Lower lobe of right lung (tissue), 2 donors: ENCODE measurements at regions not wholly inside any gene's neighbourhood (a gene's known extent, or its start where the extent isn't known, plus 50 kb on each side); places are given as distances from the start of the nearest gene placed in this dataset.

Source experiments
- ATAC-seq, 2 donors: fragments of 200-7000 bp; cut with Tn5 transposase; one replicate each; pipeline ENCODE4 v1.9.1; 2020 to 2022; ENCODE audit warnings: mild to moderate bottlenecking in 2 of 2, moderate library complexity in 2 of 2
- DNase-seq: peaks from one replicate; pipeline ENCODE4 v3.0.0-alpha.2; 2020
- H3K27ac ChIP-seq: fragments of 200-600 bp; one replicate; pipeline ENCODE4 v1.8.0; 2022
- H3K27me3 ChIP-seq: fragments of 200-600 bp; one replicate; pipeline ENCODE4 v1.8.0; 2022; ENCODE audit warnings: low read depth
- H3K36me3 ChIP-seq: fragments of 200-600 bp; one replicate; pipeline ENCODE4 v1.8.0; 2022; ENCODE audit warnings: mild to moderate bottlenecking
- H3K4me1 ChIP-seq: fragments of 200-600 bp; one replicate; pipeline ENCODE4 v1.8.0; 2022
- H3K4me3 ChIP-seq: fragments of 200-600 bp; one replicate; pipeline ENCODE4 v1.8.0; 2022; ENCODE audit warnings: mild to moderate bottlenecking
- H3K9me3 ChIP-seq: fragments of 200-600 bp; one replicate; pipeline ENCODE4 v1.8.0; 2022
- CTCF ChIP-seq: fragments of 200-600 bp; IDR thresholded peaks from one replicate; pipeline ENCODE4 v1.8.0; 2022; ENCODE audit warnings: antibody characterized with exemption, mild to moderate bottlenecking
- intact Hi-C: fragments of 100-400 bp; cut with DNase I; formaldehyde crosslinking; loops from one replicate; pipeline ENCODE4 v1.11.0; 2022
- donor health status: DM: no; HTN: yes; CAD: no; lungs with severe emphysema.

DNA sequence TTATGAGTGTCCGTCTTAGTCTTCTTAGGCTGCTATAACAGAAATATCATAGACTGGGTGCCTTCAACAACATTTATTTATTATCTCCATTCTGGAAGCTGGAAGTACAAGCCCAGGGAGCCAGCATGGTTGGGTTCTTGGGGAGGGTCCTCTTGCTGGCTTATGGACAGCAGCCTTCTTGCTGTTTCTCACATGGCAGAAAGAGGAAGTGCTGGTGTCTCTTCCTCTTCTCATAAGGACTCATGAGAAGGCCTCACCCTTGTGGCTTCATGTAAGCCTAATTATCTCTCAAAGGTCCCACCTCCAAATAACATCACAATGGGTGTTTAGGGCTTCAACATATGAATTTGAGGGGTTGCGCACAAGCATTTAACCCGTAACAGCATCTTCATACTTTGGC is 207.0 kb upstream of the COX10 start:
- ATAC-seq (no peak), DNase-seq (no peak)
- Histone ChIP-seq H3K27ac (no peak overlapping the region), H3K4me1 (no peaks in the 10 kb centered on the region), H3K4me3 (no peak overlapping the region), H3K27me3 (no peaks in the 10 kb centered on the region), H3K36me3 (no peaks in the 10 kb centered on the region), H3K9me3 (no peaks in the 10 kb centered on the region)
- no peak for TF ChIP-seq CTCF
- intact Hi-C loops = no loop called here

DNA sequence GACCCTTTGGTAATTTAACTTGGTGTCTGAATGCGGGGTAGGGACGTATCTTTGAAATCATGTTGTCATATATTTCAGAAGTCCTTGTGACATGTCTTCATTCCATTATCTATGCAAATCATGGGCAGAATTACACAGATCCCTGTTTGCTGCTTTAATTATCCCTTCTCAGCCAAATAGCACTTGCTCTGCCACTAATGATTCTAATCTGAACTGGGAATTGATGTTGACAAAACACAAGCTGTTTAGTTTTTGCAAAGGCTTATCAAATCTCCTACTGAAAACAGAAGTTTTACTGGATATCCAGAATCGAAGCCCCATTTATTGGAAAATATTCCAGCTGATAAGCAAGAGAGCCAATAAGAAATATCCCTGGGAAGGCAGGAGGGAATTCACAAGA is 205.9 kb upstream of the COX10 start:
- Histone ChIP-seq H3K36me3 (no peaks in the 10 kb centered on the region), H3K4me3 (no peak overlapping the region), H3K27me3 (no peaks in the 10 kb centered on the region), H3K4me1 (no peaks in the 10 kb centered on the region), H3K27ac (no peak overlapping the region), H3K9me3 (no peaks in the 10 kb centered on the region)
- TF ChIP-seq CTCF = no peak
- intact Hi-C loops = no loop called here
- DNase-seq = no peak
- ATAC-seq = no peak

- intact Hi-C loops = no loop called here
- ATAC-seq (no peak), DNase-seq (no peak)
Measured at GRCh38 chr17:13864521-13864920, 204.8 kb upstream of the COX10 start.

DNA sequence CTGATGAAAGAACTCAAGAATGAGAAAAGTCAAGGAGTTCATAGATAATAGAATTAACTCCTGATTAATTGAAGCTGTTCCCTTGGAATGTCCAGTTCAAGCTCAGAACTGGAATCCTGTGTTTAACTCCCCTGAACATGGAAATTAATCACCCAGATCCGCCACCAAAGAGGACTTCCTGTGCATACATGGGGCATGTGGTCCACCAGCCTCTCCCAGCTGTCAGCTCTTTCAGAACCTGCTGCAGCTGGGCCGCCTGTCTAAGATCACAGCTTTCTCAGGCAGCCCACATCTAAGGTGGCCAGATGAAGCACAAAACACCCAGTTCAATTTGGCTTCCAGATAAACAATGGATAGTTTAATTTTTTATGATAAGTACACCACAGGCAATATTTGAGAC is 203.7 kb upstream of the COX10 start:
- intact Hi-C loops = no loop called here
- ATAC-seq (no peak), DNase-seq (no peak)
- no peak for TF ChIP-seq CTCF
- H3K36me3 ChIP-seq = no peaks in the 10 kb centered on the region
- no peaks in the 10 kb centered on the region for H3K9me3 ChIP-seq
- H3K4me1 ChIP-seq = no peaks in the 10 kb centered on the region
- no peaks in the 10 kb centered on the region for H3K27me3 ChIP-seq
- no peak overlapping the region for H3K4me3 ChIP-seq
- H3K27ac ChIP-seq = no peak overlapping the region

More at GRCh38 chr17:13864521-13864920, 204.8 kb upstream of the COX10 start:
- H3K9me3 ChIP-seq = no peaks in the 10 kb centered on the region
- no peak overlapping the region for H3K4me3 ChIP-seq
- H3K27me3 ChIP-seq = no peaks in the 10 kb centered on the region
- TF ChIP-seq CTCF = no peak
- H3K27ac ChIP-seq = no peak overlapping the region
- no peaks in the 10 kb centered on the region for H3K4me1 ChIP-seq
- H3K36me3 ChIP-seq = no peaks in the 10 kb centered on the region

GRCh38 chr17:13869331-13869940 is 199.9 kb upstream of the COX10 start:
- Histone ChIP-seq H3K4me1 (no peaks in the 10 kb centered on the region), H3K9me3 (no peaks in the 10 kb centered on the region), H3K36me3 (no peaks in the 10 kb centered on the region), H3K4me3 (no peak overlapping the region), H3K27me3 (no peaks in the 10 kb centered on the region), H3K27ac (no peak overlapping the region)
- DNase-seq (no peak), ATAC-seq (no peak)
- intact Hi-C loops = no loop called here
- no peak for TF ChIP-seq CTCF

DNA sequence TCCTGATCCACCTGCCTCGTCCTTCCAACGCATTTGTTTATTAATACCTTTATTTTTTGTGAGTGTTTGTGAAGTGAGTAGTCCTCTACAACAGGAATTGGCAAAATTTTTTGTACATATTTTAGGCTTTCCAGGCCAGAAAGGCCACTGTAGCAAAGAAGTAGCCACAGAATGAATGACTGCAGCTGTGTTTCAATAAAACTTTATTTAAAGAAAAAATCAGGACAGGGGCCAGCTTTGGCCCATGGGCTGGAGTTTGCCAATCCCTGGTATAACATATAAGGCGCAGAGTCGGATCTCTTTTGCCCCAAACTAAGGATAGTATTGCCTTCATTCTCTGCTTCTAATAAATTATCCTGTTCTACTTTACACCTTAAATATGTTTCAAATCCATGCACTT is 198.0 kb upstream of the COX10 start:
- no peak for TF ChIP-seq CTCF
- ATAC-seq = no peak
- intact Hi-C loops = no loop called here
- Histone ChIP-seq H3K27ac (no peak overlapping the region), H3K4me3 (no peak overlapping the region), H3K9me3 (no peaks in the 10 kb centered on the region), H3K27me3 (no peaks in the 10 kb centered on the region), H3K36me3 (no peaks in the 10 kb centered on the region), H3K4me1 (no peaks in the 10 kb centered on the region)
- DNase-seq = no peak
